ENCODE measurements at regions not wholly inside any gene's neighbourhood (a gene's known extent, or its start where the extent isn't known, plus 50 kb on each side); places are given as distances from the start of the nearest gene placed in this dataset.

GRCh38 chr1:181319907-181320306 is 163.4 kb upstream of the CACNA1E start:
- BruUV-seq (replicated peaks) = no TSS peak
- Histone ChIP-seq H4K20me1 (ENCODE audit: insufficient read depth) (no peaks in the 10 kb centered on the region), H3K4me2 (ENCODE audit: low read length) (no peak overlapping the region), H3K9me3 (ENCODE audit: control insufficient read depth in 1 of 2, insufficient read depth in 1 of 2, low read depth in 1 of 2, low read length in 2 of 2) (no peaks in the 10 kb centered on the region), H3K4me3 (replicated peaks in 1 of 2; ENCODE audit: low read depth in 1 of 2, low read length in 2 of 2) (no peak overlapping the region), H3K79me2 (ENCODE audit: insufficient read depth, low read length) (no peaks in the 10 kb centered on the region), H3K36me3 (ENCODE audit: control insufficient read depth in 1 of 2, insufficient read depth in 2 of 2, low read length in 2 of 2) (no peaks in the 10 kb centered on the region), H2AFZ (ENCODE audit: low read depth, low read length, poor library complexity, severe bottlenecking) (no peak overlapping the region), H3K4me1 (ENCODE audit: control insufficient read depth in 1 of 2, insufficient read depth in 2 of 2, low read length in 2 of 2) (peaks cover 2 to 5% of the 10 kb centered on the region in 2 experiments), H3K27me3 (ENCODE audit: insufficient read depth, low read length) (peaks cover 8% of the 10 kb centered on the region; the same call in 1 of the 2 replicates), H3K9me2 (ENCODE audit: insufficient read depth) (no peaks in the 10 kb centered on the region), H3K9ac (ENCODE audit: low read length) (no peak overlapping the region), H3K27ac (ENCODE audit: low read depth, low read length) (no peak overlapping the region)
- no peak for TF ChIP-seq ZFX (IDR thresholded peaks at IDR 0.05)
- ChIA-PET CTCF (no interaction called here), POLR2A (no interaction called here), RAD21 (ENCODE audit: low non-redundant PET in 1 of 2, low total read pairs in 2 of 2, uncharacterized antibody in 2 of 2, unreplicated experiment in 2 of 2) (no interaction called here)
- ATAC-seq (no peak), DNase-seq (ENCODE audit: low read depth, low spot score) (no peak)
- intact Hi-C loops (cut with micrococcal nuclease) = no loop called here

GRCh38 chr1:181324797-181325616 is 158.3 kb upstream of the CACNA1E start:
- DNase-seq (ENCODE audit: low read depth, low spot score) (peak; percentile 66), ATAC-seq (peak; percentile 97)
- Histone ChIP-seq H3K4me1 (ENCODE audit: control insufficient read depth in 1 of 2, insufficient read depth in 2 of 2, low read length in 2 of 2) (peaks cover 7 to 15% of the 10 kb centered on the region in 2 experiments), H4K20me1 (ENCODE audit: insufficient read depth) (no peaks in the 10 kb centered on the region), H3K4me3 (replicated peaks in 1 of 2; ENCODE audit: low read depth in 1 of 2, low read length in 2 of 2) (peak overlapping the region in 1 of 2 experiments; percentile 40; a peak in 3 of 4 replicates), H3K9ac (ENCODE audit: low read length) (no peak overlapping the region), H3K9me2 (ENCODE audit: insufficient read depth) (no peaks in the 10 kb centered on the region), H2AFZ (ENCODE audit: low read depth, low read length, poor library complexity, severe bottlenecking) (peak overlapping the region; percentile 73), H3K4me2 (ENCODE audit: low read length) (peak overlapping the region; percentile 85), H3K27me3 (ENCODE audit: insufficient read depth, low read length) (no peaks in the 10 kb centered on the region), H3K9me3 (ENCODE audit: control insufficient read depth in 1 of 2, insufficient read depth in 1 of 2, low read depth in 1 of 2, low read length in 2 of 2) (no peaks in the 10 kb centered on the region), H3K27ac (ENCODE audit: low read depth, low read length) (no peak overlapping the region), H3K79me2 (ENCODE audit: insufficient read depth, low read length) (no peaks in the 10 kb centered on the region), H3K36me3 (ENCODE audit: control insufficient read depth in 1 of 2, insufficient read depth in 2 of 2, low read length in 2 of 2) (no peaks in the 10 kb centered on the region)
- POLR2A ChIA-PET = no interaction called here
- RAD21 ChIA-PET (ENCODE audit: low non-redundant PET in 1 of 2, low total read pairs in 2 of 2, uncharacterized antibody in 2 of 2, unreplicated experiment in 2 of 2) = interaction anchor here in 1 of 2 experiments (0.5 kb wide), 1 partner anchor 85 kb away, joined by 3 read pairs; no protein-coding TSS in a partner anchor
- no TSS peak for BruUV-seq (replicated peaks)
- intact Hi-C loops (cut with micrococcal nuclease) = no loop called here
- CTCF ChIA-PET = interaction anchor here (0.7 kb wide), 1 partner anchor 98 kb away, joined by 3 read pairs; no protein-coding TSS in a partner anchor
- TF ChIP-seq JUND (IDR thresholded peaks at IDR 0.05) (peak; percentile 97), EZH2phosphoT487 (IDR thresholded peaks at IDR 0.05; ENCODE audit: borderline replicate concordance) (no peak), POLR2A (IDR thresholded peaks at IDR 0.05; ENCODE audit: borderline replicate concordance, extremely low read depth, insufficient read depth, insufficient read length) (no peak), ZFX (IDR thresholded peaks at IDR 0.05) (no peak), MAX (IDR thresholded peaks at IDR 0.05) (peak; percentile 68; the same call in 1 of the 2 replicates), ATF3 (IDR thresholded peaks at IDR 0.05) (no peak), SP1 (IDR thresholded peaks at IDR 0.05; ENCODE audit: low read depth) (peak; percentile 87), EZH2 (IDR thresholded peaks at IDR 0.05) (no peak), CBX3 (IDR thresholded peaks at IDR 0.05; ENCODE audit: low read depth) (peak; percentile 87), CEBPB (IDR thresholded peaks at IDR 0.05; ENCODE audit: low read depth) (0 out of 2 replicates have a peak, but pooled peaks have one; percentile 34), RAD21 (IDR thresholded peaks at IDR 0.05; ENCODE audit: low read depth) (no peak), CTCF (IDR thresholded peaks at IDR 0.05 in 2 of 3, conservative IDR thresholded peaks at IDR 0.05 in 1 of 3; ENCODE audit: borderline replicate concordance in 1 of 3, insufficient read depth in 1 of 3, low read depth in 2 of 3, low read length in 2 of 3) (no peak), SIN3A (IDR thresholded peaks at IDR 0.05; ENCODE audit: low read depth) (no peak), ZNF274 (IDR thresholded peaks at IDR 0.05; ENCODE audit: low read depth, low read length) (no peak), SRF (IDR thresholded peaks at IDR 0.05; ENCODE audit: low read depth) (peak; percentile 49; the same call in 1 of the 2 replicates), POLR2AphosphoS5 (IDR thresholded peaks at IDR 0.05; ENCODE audit: low read depth, low read length) (peak; percentile 34; the same call in 1 of the 2 replicates), FOSL1 (IDR thresholded peaks at IDR 0.05; ENCODE audit: low read depth) (peak; percentile 98), YY1 (IDR thresholded peaks at IDR 0.05; ENCODE audit: extremely low read depth, insufficient replicate concordance, low read depth, low read length) (peak; percentile 58), ELF1 (IDR thresholded peaks at IDR 0.05; ENCODE audit: borderline replicate concordance, low read depth) (no peak)
